Amniotic stem cell (primary cell): ENCODE measurements at regions not wholly inside any gene's neighbourhood (a gene's known extent, or its start where the extent isn't known, plus 50 kb on each side); places are given as distances from the start of the nearest gene placed in this dataset.
"Not testable (repeated sequence)": the region's sequence is repeated elsewhere in the genome, so short reads cannot be mapped to it uniquely, and the experiment has no call there.

ENCODE experiments used
- DNase-seq: peaks from one replicate; lab custom pipeline; 2025; lab: John Stamatoyannopoulos, UW

DNA sequence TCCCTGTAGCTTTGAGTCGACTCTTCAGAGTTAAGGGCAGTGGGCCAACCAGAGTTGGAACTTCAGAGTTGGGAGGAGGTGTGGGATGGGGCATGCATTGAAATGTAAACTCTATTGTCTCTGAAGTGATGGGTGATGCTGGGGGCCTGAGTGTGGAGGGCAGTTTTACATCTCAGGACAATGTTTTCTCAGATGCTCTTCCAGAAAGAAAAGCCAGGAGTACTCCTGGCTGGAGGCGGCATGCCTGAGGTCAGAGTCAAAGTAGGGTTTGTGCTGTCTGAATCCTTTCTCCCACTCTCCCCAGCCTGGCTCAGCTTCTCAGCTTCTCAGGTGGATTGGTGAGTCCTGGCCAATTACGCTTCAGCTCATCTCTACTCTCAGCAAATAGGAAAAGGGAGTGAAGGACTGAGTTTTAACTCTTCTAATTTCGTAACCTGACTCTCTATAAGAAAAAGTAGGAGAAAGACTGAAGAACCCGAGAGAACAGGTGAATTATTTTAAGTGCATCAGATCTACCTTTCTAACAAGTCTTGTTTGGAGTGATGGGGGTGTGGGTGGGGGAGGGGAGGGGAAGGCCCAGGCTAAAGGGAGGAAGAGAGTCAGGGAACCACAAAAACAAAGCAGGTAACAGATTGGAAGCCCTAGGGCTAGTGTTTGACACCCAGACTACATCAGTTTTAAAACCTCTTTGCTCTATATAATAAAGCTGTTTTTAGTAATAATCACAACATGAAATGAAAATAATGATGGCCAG is 107.5 kb upstream of the PELI1 start:
- no peak for DNase-seq

DNA sequence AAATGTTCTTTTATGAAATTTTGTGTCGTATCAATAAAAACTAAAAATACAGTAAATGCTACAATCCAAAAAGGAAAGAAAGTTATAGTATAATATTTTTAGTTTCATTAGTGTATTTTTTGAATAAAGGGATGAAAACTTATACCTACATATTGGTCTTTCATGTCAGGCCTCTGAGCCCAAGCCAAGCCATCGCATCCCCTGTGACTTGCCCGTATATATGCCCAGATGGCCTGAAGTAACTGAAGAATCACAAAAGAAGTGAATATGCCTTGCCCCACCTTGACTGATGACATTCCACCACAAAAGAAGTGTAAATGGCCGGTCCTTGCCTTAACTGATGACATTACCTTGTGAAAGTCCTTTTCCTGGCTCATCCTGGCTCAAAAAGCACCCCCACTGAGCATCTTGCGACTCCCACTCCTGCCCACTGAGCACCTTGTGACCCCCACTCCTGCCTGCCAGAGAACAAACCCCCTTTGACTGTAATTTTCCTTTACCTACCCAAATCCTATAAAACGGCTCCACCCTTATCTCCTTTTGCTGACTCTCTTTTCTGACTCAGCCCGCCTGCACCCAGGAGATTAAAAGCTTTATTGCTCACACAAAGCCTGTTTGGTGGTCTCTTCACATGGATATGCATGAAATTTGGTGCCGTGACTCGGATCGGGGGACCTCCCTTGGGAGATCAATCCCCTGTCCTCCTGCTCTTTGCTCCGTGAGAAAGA is 108.2 kb upstream of the PELI1 start:
- DNase-seq, result not testable (repeated sequence)

DNA sequence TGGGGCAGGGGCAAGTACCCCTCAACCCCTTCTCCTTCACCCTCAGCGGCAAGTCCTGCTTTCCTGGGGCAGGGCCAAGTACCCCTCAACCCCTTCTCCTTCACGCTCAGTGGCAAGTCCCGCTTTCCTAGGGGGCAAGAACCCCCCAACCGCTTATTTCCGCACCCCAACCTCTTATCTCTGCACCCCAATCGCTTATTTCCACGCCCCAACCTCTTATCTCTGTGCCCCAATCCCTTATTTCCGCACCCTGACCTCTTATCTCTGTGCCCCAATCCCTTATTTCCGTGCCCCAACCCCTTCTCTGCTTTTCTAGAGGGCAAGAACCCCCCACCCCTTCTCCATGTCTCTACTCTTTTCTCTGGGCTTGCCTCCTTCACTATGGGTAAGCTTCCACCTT is 109.2 kb upstream of the PELI1 start:
- not testable (repeated sequence) for DNase-seq

DNA sequence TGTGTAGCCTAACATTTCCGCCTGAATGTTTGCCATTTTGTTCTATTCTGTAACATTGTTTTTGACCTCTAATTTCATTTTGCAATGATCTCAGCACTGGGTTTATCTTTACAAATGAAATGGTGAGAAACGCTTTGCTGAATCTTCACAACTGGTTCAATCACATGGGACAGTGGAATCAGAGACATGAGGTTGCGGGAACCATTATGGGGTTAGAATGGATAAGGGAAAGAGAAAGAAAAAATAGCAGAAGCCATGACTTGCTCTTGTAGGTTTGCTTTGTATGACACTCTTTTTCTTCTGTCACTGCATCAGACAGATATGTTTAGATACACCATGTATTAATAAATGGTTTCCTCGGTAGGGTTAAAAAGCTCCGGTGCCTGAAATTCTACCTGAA is 114.3 kb upstream of the PELI1 start:
- no peak for DNase-seq

DNA sequence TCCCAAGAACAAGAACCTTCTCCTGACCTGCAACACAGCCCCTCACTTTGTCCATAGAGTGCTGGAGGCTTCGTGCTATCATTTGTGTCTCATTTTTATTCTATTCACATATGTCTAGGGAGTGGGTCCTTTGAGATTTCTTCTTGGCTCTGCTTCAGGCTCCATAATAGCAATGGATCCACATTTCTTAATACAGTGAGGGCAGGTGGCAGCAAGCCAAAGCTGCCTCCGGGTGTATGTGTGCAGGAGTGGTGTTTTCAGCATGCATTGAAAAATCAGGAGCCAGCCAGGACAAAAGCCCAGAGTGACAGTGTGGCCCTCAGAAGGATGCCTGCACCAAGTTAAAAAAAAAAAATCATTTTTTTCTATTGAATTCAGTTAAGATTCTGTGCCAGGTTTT is 115.1 kb upstream of the PELI1 start:
- DNase-seq, result no peak

DNA sequence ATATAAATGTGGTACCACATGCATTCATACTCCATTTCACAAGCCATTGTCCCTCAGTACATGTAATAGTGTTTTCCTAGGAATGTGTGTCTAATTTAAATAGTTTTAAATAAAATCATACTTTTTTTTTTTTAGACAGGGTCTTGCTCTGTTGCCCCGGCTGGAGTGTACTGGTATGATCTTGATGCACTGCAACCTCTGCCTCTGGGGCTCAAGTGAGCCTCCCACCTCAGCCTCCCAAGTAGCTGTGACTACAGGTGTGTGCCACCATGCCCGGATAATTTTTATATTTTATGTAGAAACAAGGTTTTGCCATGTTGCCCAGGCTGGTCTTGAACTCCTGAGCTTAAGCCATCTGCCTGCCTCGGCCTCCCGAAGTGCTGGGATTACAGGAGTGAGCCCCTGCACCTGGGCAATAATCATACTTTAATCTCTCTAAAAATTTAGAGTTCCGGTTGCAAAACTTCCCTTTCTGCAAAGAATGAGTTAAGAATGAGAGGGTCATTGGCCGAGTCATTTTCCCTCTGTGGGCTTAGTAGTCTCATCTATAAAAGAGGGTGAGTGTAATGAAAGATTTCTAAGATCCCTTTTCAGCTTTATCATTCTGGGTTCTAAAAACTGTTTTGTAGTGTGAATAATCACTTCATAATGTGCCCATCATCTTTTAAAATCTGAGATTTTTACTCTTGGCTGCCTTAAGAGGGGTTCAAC is 116.0 kb upstream of the PELI1 start:
- DNase-seq, result no peak

DNA sequence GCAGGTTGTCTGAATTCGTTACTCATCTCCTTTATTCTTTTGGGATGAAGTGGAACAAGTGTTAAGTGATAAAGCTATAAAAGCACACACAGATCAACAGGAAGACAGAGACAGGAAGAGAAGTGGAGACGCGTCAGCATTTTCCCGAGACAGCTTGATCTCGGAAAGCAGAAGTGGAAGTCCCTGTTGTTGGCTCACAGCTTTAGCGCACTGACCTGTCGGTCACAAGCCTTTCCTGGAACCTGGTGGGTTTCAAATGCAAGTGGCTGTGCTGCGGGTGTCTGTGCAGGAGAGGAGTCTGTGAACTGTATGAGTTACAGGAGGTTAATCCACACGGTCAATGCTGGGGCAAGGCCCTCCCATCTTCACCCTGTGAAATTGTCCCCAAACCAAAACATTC is 116.6 kb upstream of the PELI1 start:
- DNase-seq, result no peak

DNA sequence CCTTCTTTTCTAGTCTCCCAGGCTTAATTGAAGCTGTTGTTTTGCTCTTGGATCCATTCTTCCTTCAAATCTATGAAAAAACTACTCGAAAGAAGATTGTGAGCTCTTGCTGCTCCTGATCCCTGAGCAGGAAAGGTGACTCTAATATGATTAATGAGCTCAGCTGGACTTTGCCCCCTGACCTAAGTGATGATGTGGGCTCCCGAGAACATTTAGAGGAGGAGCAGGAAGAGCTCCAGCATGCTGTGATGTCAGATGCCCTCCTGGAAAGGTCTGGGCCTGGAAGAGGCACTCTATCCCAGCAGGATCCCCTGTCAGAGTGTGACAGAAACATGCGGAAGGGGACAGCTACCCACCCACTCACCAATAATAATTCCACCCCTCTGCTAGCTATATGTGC is 117.9 kb upstream of the PELI1 start:
- DNase-seq, result no peak

DNA sequence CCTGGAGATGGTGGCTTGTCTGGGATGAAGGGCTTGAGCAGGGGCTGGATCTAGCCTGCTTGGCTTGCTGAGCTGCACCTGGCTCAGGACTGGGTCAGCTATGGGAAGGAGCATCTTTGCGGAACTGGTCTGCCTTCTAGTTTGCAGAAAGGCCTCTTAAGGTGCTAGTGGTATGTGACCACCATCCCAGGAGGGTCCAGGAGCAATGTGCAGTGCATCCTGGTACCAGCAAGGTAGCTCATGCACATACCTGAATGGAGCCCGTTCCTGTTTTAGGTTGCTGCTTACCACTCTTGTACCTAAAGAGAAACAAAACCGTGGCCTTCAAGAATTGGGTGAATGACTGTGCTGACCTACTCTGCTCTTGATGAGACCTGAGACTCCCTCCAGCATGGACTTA is 118.6 kb upstream of the PELI1 start:
- no peak for DNase-seq

DNA sequence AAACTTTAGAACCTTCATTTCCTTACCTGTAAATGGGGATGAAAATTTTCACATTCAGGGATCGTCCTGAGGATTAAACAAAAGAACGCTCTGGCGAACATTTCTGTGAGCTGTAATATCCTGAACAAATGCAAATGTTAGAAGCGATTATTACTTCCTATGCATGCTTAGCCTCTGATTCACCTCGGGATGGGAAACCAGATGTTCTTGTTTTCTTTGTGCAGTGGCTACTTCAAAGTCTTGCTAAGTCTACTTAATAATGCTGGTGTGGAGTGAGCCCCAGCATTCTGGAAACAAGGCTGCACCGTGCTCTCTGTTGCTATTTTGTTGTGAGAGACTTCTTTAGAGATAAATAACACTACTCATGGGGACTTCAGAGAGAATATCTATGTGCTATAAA is 119.1 kb upstream of the PELI1 start:
- peak; percentile 42 for DNase-seq

DNA sequence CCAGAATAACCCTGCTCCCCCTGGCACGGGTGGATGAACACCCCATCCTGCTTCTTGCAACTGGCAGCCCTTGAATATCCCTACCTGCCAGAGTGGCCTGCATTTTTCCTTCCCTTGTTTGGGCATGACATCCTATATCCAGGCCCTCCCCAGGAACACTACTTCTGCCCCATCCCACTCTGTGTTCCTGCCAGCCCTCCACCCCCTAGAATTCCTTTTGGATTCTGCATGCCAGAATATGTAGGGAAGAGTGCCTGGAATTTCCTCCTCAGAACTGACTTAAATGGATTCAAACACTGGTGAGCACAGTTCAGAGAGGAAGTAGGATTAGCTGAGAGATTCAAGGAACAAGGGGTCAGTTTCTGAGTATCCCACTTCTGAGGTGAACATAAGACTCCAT is 123.5 kb upstream of the PELI1 start:
- DNase-seq, result no peak

DNA sequence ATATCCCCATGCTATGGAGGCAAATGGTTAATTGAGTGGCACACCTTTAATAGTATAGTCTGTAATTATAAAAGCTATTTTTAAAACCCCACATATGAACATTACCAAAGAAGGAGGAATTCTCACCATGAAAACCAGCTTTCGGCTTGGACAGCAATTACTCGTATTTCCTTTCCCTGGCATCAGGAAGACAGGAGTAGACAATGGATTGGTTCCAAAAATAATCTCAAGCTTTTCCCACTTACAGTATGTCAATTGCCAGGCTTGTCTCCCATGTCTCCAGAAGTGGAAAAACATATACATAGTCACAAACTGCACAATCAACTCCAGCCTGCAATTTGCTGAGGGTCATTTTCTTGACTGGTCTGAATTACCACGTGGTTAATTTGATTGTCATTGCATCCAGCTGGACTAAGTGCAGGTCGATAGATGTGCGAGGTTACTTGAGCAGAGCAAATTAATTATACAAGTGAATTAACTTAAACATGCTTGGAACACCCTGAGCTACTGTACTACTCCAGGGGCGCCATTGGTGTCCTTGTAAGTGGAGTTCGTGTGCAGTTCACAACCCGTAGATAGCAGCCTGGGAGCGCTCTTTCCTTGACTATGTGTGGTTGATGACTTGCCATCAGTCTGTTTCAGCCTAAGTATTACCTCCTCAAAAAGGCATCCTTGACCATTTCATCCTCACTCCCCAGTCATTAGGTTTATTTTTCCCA is 124.3 kb upstream of the PELI1 start:
- DNase-seq, result no peak

DNA sequence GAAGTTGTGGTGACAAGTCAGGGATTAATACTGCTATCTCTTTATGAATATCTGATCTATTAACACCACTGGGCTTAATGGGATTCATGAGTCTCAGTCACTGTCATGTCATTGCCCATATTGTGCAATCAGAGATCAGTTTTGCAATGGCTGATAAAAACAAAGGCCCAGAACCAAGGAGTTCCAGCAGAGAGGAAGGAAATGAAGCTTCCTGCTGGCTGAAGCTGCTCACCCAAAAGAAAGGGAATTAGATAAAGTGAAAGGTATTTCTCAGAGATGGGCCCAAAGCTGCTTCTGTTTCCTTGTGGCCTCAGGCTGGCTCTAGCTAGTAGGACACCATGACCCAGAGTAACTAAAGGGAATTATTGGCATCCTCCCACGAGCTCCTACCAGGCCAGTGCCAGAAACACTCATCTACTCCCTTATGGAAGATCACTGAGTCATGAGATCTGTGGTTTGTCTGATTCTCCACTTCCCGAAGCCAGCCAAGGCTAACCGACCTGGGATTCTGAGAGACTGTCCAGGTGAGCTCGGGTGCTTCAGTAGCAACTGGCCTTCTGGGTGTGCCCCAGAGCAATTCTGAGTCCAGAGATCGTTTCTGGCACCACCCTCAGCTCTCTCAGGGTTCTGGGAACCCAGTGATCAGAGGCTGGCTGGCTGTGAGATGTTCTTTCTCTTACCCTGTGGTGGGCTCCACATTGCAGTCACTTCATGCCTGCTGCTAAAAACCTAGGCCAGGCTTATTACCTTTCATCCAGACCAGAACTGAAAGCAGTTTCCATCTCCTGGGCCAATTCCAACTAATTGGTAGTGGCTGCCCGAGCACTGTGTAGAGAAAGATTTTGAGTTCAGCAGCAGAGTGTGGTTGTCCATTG is 129.5 kb upstream of the PELI1 start:
- peak; percentile 45 for DNase-seq

DNA sequence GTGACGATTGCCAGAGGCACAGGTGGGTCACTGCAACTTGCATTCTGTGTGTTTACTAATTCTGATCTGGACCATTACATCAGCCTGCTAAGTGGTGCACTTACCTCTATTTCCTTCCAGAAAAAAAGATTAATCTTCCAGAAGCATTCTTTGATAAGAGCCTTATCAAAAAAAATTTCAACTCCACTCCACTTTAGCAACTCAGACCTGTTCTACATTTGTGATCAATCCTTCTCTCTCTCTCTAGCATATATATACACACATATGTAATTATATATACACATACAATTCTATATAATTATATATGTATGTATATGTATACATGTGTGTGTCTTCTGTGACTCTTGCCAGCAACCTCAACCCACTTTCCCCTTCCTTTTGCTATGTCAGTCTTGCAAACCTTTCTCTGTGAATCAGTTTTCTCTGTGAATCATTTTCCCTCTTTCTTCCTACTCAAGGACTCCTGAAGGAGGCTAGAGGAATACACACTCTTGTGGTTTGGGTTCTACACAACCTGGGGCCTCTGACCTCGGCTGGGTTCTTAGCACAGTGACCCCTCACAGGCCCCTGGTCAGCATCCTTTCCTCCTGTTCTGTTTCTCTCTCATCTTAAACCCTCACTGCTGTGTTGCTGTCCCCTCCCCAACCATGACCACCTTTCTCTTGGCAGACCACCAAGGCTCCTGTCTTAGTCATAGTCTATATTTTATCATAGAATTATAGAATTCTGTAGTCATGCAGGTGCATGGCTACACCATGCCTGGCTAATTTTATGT is 130.4 kb upstream of the PELI1 start:
- DNase-seq, result no peak

DNA sequence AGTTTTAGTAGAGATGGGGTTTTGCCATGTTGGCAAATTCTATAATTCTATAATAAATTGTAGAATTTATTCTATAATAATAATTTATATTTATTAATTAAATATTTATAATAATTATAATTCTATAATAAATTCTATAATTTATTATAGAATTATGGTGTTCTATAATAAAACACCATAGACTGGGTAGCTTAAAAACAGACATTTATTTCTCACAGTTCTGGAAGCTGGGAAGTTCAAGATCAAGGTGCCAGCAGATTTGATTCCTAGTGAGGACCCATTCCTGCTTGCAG is 130.9 kb upstream of the PELI1 start:
- no peak for DNase-seq

DNA sequence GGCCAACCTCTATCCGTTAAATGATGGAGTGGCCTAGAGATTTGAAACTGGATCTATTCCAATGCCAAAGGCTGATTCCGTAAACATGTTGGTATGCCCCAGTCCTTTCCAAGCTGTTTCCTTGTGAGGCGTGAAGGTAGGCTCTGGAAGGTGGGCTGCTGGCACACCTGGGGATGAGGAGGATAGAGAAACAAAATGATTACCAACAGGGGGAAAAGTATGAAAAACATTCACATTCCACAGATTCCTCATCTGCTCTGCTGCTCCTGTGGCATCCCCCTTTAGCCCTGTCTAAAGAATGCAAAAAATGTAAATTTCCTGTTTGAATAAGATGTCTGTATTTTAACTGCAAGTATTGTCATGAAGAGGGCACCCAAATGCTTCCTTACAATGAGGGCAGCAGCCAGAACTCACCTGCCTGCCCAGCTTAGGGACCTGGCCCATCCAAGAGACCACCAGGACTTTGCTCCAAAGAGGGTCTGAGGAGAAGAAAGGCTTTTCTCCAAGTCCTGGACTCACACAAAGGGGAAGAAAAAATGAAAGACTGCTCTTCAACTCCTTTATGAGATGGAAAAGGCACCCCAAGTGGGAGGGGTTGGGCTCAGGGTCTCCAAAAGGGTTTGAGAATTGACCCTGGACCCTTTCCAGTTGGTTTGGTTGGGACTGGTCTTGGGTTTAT is 132.3 kb upstream of the PELI1 start:
- DNase-seq, result no peak

DNA sequence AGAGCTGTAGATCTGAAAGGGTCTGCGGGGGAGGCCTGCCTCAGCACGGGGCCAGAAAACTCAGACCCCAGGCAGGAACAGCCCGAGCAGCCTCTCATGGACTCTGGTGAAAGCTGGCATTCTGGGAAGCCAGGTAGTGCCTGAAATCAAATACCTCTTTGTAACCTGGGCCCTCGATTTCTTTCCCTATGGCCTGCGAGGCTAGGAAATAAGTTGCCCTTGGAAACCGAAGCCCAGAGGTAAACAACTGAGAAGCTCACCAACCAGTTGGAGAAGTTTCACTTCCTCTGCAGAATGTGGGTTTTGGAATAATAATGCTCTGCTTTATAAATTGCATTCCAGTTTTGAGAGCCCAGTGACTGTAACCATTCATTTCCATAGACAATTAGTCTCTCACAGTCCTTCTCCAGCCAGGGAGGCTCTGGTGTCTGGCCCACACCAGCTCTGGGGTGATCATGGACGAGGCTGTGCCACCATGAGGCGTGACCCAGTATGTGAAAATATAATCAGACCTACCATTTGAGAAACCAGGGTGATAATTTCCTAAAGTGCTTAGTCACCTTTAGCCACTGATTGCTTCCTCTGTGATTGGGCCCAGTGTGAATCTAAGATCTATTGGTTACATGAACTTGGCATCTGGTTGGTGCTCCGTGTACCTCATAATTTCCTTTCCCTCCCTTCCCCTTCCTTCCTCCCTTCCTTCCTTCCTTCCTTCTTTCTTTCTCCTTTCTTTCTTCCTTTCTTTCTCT is 133.1 kb upstream of the PELI1 start:
- no peak for DNase-seq

DNA sequence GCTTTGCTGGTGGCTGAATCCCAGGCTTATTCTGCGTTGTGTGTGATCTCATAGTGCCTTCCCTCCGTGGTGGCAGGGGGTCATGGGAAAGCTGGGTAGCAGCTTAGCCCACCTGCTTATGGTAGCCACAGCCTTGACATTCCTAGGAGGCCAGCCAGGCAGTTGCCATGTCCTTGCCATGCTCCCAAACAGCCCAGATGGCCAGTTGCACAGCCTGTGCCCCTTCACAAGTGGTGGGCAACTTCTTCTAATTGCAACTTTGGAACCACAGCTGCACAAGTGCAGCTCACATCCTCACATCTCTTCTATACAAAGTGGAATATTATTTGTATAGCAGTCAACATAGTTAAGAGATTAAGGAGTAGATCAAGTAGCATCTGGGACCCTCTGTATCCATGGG is 136.6 kb upstream of the PELI1 start:
- DNase-seq, result not testable (repeated sequence)

DNA sequence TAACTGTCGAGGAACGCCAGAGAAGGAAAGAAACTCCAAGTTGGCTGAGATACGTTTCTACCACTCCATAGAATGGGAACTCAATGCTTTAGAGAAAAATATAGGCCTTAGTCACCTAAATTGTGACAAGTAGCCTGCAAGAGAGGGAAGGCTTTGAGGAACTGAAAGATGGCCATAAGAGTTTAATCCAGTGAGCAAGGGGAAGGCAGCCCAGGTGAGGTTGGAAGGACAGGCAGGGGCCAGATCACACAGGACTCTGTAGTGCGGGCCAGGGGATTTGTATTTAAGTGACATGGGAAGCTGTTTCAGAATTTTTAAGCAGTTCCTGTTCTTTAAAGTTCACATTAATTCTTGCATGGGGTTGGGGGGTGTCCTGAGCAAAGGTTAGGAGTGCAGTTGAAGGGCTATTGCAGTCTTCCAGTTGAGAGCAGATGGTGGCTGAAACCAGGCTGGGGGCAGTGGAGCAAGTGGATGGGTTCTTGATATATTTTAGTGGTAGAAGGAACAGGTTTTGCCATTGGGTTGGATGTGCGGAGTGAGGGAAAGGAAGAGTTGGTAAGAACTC is 138.9 kb upstream of the PELI1 start:
- no peak for DNase-seq
